ENCODE measurements at regions not wholly inside any gene's neighbourhood (a gene's known extent, or its start where the extent isn't known, plus 50 kb on each side); places are given as distances from the start of the nearest gene placed in this dataset.

- TF ChIP-seq YY1 (IDR thresholded peaks at IDR 0.05; ENCODE audit: insufficient read depth, insufficient read length) (no peak), SUZ12 (IDR thresholded peaks at IDR 0.05; ENCODE audit: extremely low read depth, insufficient read depth, insufficient read length) (no peak), ZNF274 (IDR thresholded peaks at IDR 0.05; ENCODE audit: low read depth, low read length) (no peak)
Observed at GRCh38 chr16:5490499-5490898, 392.9 kb upstream of the EEF2KMT start.

GRCh38 chr16:5488581-5488980, 391.0 kb upstream of the EEF2KMT start:
- H3K27me3 ChIP-seq (ENCODE audit: insufficient read depth, insufficient read length), result no peaks in the 10 kb centered on the region
- TF ChIP-seq SUZ12 (IDR thresholded peaks at IDR 0.05; ENCODE audit: extremely low read depth, insufficient read depth, insufficient read length), result no peak
- TF ChIP-seq ZNF274 (IDR thresholded peaks at IDR 0.05; ENCODE audit: low read depth, low read length), result no peak
- no peak overlapping the region for H3K9ac ChIP-seq (ENCODE audit: insufficient read length, low read depth)
- DNase-seq (ENCODE audit: low read depth, low spot score), result no peak
- H3K36me3 ChIP-seq (ENCODE audit: insufficient read depth, insufficient read length, low read length), result no peaks in the 10 kb centered on the region
- H3K4me3 ChIP-seq (ENCODE audit: insufficient read length, low read depth), result no peak overlapping the region
- H3K9me3 ChIP-seq (ENCODE audit: insufficient read depth, low read length), result no peaks in the 10 kb centered on the region
- no peaks in the 10 kb centered on the region for H3K4me1 ChIP-seq (ENCODE audit: insufficient read depth, insufficient read length)

More at GRCh38 chr16:5490499-5490898, 392.9 kb upstream of the EEF2KMT start:
- Histone ChIP-seq H3K36me3 (ENCODE audit: insufficient read depth, insufficient read length, low read length) (no peaks in the 10 kb centered on the region), H3K9me3 (ENCODE audit: insufficient read depth, low read length) (no peaks in the 10 kb centered on the region), H3K4me1 (ENCODE audit: insufficient read depth, insufficient read length) (no peaks in the 10 kb centered on the region), H3K9ac (ENCODE audit: insufficient read length, low read depth) (no peak overlapping the region), H3K4me3 (ENCODE audit: insufficient read length, low read depth) (no peak overlapping the region), H3K27me3 (ENCODE audit: insufficient read depth, insufficient read length) (no peaks in the 10 kb centered on the region)
- DNase-seq (ENCODE audit: low read depth, low spot score), result peak; percentile 32

GRCh38 chr16:5487728-5488127, 390.1 kb upstream of the EEF2KMT start:
- H3K27me3 ChIP-seq (ENCODE audit: insufficient read depth, insufficient read length), result no peaks in the 10 kb centered on the region
- no peak for TF ChIP-seq YY1 (IDR thresholded peaks at IDR 0.05; ENCODE audit: insufficient read depth, insufficient read length)
- TF ChIP-seq SUZ12 (IDR thresholded peaks at IDR 0.05; ENCODE audit: extremely low read depth, insufficient read depth, insufficient read length), result no peak
- no peak for TF ChIP-seq ZNF274 (IDR thresholded peaks at IDR 0.05; ENCODE audit: low read depth, low read length)
- no peak overlapping the region for H3K4me3 ChIP-seq (ENCODE audit: insufficient read length, low read depth)
- H3K36me3 ChIP-seq (ENCODE audit: insufficient read depth, insufficient read length, low read length), result no peaks in the 10 kb centered on the region
- H3K9ac ChIP-seq (ENCODE audit: insufficient read length, low read depth), result no peak overlapping the region
- no peak for DNase-seq (ENCODE audit: low read depth, low spot score)
- no peaks in the 10 kb centered on the region for H3K4me1 ChIP-seq (ENCODE audit: insufficient read depth, insufficient read length)
- H3K9me3 ChIP-seq (ENCODE audit: insufficient read depth, low read length), result no peaks in the 10 kb centered on the region

GRCh38 chr16:5482256-5482655, 384.7 kb upstream of the EEF2KMT start:
- no peaks in the 10 kb centered on the region for H3K4me1 ChIP-seq (ENCODE audit: insufficient read depth, insufficient read length)
- TF ChIP-seq YY1 (IDR thresholded peaks at IDR 0.05; ENCODE audit: insufficient read depth, insufficient read length) (no peak), SUZ12 (IDR thresholded peaks at IDR 0.05; ENCODE audit: extremely low read depth, insufficient read depth, insufficient read length) (no peak)
- no peak for DNase-seq (ENCODE audit: low read depth, low spot score)
- no peaks in the 10 kb centered on the region for H3K9me3 ChIP-seq (ENCODE audit: insufficient read depth, low read length)
- no peaks in the 10 kb centered on the region for H3K36me3 ChIP-seq (ENCODE audit: insufficient read depth, insufficient read length, low read length)
- H3K4me3 ChIP-seq (ENCODE audit: insufficient read length, low read depth), result no peak overlapping the region
- H3K9ac ChIP-seq (ENCODE audit: insufficient read length, low read depth), result no peak overlapping the region
- no peaks in the 10 kb centered on the region for H3K27me3 ChIP-seq (ENCODE audit: insufficient read depth, insufficient read length)

- no peak for TF ChIP-seq ZNF274 (IDR thresholded peaks at IDR 0.05; ENCODE audit: low read depth, low read length)
- H3K9me3 ChIP-seq (ENCODE audit: insufficient read depth, low read length), result no peaks in the 10 kb centered on the region
- H3K9ac ChIP-seq (ENCODE audit: insufficient read length, low read depth), result no peak overlapping the region
- no peaks in the 10 kb centered on the region for H3K27me3 ChIP-seq (ENCODE audit: insufficient read depth, insufficient read length)
- no peak for DNase-seq (ENCODE audit: low read depth, low spot score)
- H3K36me3 ChIP-seq (ENCODE audit: insufficient read depth, insufficient read length, low read length), result no peaks in the 10 kb centered on the region
- H3K4me3 ChIP-seq (ENCODE audit: insufficient read length, low read depth), result no peak overlapping the region
- H3K4me1 ChIP-seq (ENCODE audit: insufficient read depth, insufficient read length), result no peaks in the 10 kb centered on the region
Observed at GRCh38 chr16:5480431-5481195, 383.0 kb upstream of the EEF2KMT start.

GRCh38 chr16:5479926-5480325, 382.3 kb upstream of the EEF2KMT start:
- Histone ChIP-seq H3K4me3 (ENCODE audit: insufficient read length, low read depth) (no peak overlapping the region), H3K9me3 (ENCODE audit: insufficient read depth, low read length) (no peaks in the 10 kb centered on the region), H3K4me1 (ENCODE audit: insufficient read depth, insufficient read length) (no peaks in the 10 kb centered on the region), H3K9ac (ENCODE audit: insufficient read length, low read depth) (no peak overlapping the region), H3K36me3 (ENCODE audit: insufficient read depth, insufficient read length, low read length) (no peaks in the 10 kb centered on the region), H3K27me3 (ENCODE audit: insufficient read depth, insufficient read length) (no peaks in the 10 kb centered on the region)
- peak; percentile 72 for DNase-seq (ENCODE audit: low read depth, low spot score)
- TF ChIP-seq YY1 (IDR thresholded peaks at IDR 0.05; ENCODE audit: insufficient read depth, insufficient read length) (no peak), ZNF274 (IDR thresholded peaks at IDR 0.05; ENCODE audit: low read depth, low read length) (no peak), SUZ12 (IDR thresholded peaks at IDR 0.05; ENCODE audit: extremely low read depth, insufficient read depth, insufficient read length) (no peak)

GRCh38 chr16:5478036-5478435, 380.4 kb upstream of the EEF2KMT start:
- Histone ChIP-seq H3K4me3 (ENCODE audit: insufficient read length, low read depth) (no peak overlapping the region), H3K36me3 (ENCODE audit: insufficient read depth, insufficient read length, low read length) (no peaks in the 10 kb centered on the region), H3K4me1 (ENCODE audit: insufficient read depth, insufficient read length) (no peaks in the 10 kb centered on the region), H3K9me3 (ENCODE audit: insufficient read depth, low read length) (no peaks in the 10 kb centered on the region), H3K27me3 (ENCODE audit: insufficient read depth, insufficient read length) (no peaks in the 10 kb centered on the region), H3K9ac (ENCODE audit: insufficient read length, low read depth) (no peak overlapping the region)
- DNase-seq (ENCODE audit: low read depth, low spot score), result no peak
- no peak for TF ChIP-seq SUZ12 (IDR thresholded peaks at IDR 0.05; ENCODE audit: extremely low read depth, insufficient read depth, insufficient read length)
- TF ChIP-seq YY1 (IDR thresholded peaks at IDR 0.05; ENCODE audit: insufficient read depth, insufficient read length), result no peak
- no peak for TF ChIP-seq ZNF274 (IDR thresholded peaks at IDR 0.05; ENCODE audit: low read depth, low read length)
